ENCODE measurements at regions not wholly inside any gene's neighbourhood (a gene's known extent, or its start where the extent isn't known, plus 50 kb on each side); places are given as distances from the start of the nearest gene placed in this dataset.

- no peak for TF ChIP-seq CTCF (conservative IDR thresholded peaks at IDR 0.05; ENCODE audit: low read depth, low read length)
These were observed 167.1 kb downstream of the CAND1 start (continued) for GRCh38 chr12:67436230-67436629.

- DNase-seq = no peak
- ATAC-seq (ENCODE audit: low read depth) = no peak
- Histone ChIP-seq H2AFZ (replicated peaks; ENCODE audit: low read length, poor library complexity) (no peak overlapping the region), H4K91ac (ENCODE audit: insufficient read depth, low read depth, low read length) (no peak overlapping the region), H3K4me2 (ENCODE audit: low read depth, low read length) (no peak overlapping the region), H2AK5ac (ENCODE audit: low read depth, low read length) (0 out of 2 replicates have a peak overlapping the region, but pooled peaks have one; percentile 70), H3K23ac (ENCODE audit: low read depth, low read length) (no peak overlapping the region), H2BK120ac (ENCODE audit: low read depth, low read length) (no peak overlapping the region; the same call in 1 of the 2 replicates), H3K79me1 (ENCODE audit: low read depth in 1 of 2, low read length in 2 of 2) (no peaks in the 10 kb centered on the region), H2BK20ac (ENCODE audit: low read depth, low read length) (peak overlapping the region; percentile 2; the same call in 1 of the 2 replicates), H2BK5ac (ENCODE audit: low read depth, low read length, poor library complexity, severe bottlenecking) (no peak overlapping the region), H3K4ac (ENCODE audit: low read depth, low read length) (0 out of 2 replicates have a peak overlapping the region, but pooled peaks have one; percentile 6), H3K9me3 (ENCODE audit: control insufficient read depth, insufficient read depth, low read length) (no peaks in the 10 kb centered on the region), H3K9me1 (ENCODE audit: insufficient read depth, low read length) (peaks cover 6% of the 10 kb centered on the region), H3K4me3 (ENCODE audit: insufficient read depth, low read depth, low read length) (no peak overlapping the region), H3K56ac (ENCODE audit: extremely low read depth, insufficient read depth, low read length) (no peak overlapping the region), H2BK15ac (ENCODE audit: low read depth, low read length) (no peak overlapping the region; the same call in 2 of the 3 replicates), H3K18ac (ENCODE audit: low read depth, low read length) (no peak overlapping the region), H3K36me3 (ENCODE audit: control insufficient read depth, insufficient read depth, low read length) (no peaks in the 10 kb centered on the region), H2AK9ac (replicated peaks; ENCODE audit: low read depth, low read length, poor library complexity) (no peak overlapping the region), H3K4me1 (ENCODE audit: control insufficient read depth, insufficient read depth, low read length) (peaks cover 13% of the 10 kb centered on the region), H4K8ac (ENCODE audit: low read depth in 2 of 2, low read length in 2 of 2) (peak overlapping the region in 1 of 2 experiments; percentile 57; a peak in 1 of 4 replicates), H4K5ac (ENCODE audit: low read depth, low read length) (no peak overlapping the region), H4K20me1 (ENCODE audit: insufficient read depth, low read length) (no peaks in the 10 kb centered on the region), H3K27me3 (ENCODE audit: control insufficient read depth, insufficient read depth, low read length) (no peaks in the 10 kb centered on the region), H3K27ac (ENCODE audit: insufficient read depth, low read length) (no peak overlapping the region), H3K9ac (ENCODE audit: low read depth, low read length) (no peak overlapping the region), H3K14ac (replicated peaks; ENCODE audit: low read depth, low read length) (no peak overlapping the region)
- ChIA-PET CTCF (no interaction called here), POLR2A (ENCODE audit: unreplicated experiment) (no interaction called here)
- no TSS peak for BruUV-seq (replicated peaks)
- WGBS, 2 experiments (ENCODE audit: extremely low coverage in 2 of 2, insufficient read length in 1 of 2) = no CpG with 5 or more reads among the region's 2 CpGs
- dilution Hi-C loops (cut with HindIII; ENCODE audit: low sequenced_read_pairs, unreplicated experiment) (no loop called here), in situ Hi-C loops (cut with MboI; ENCODE audit: low sequenced_read_pairs) (loop anchor here (5.0 to 10.0 kb wide), 2 partner anchors 80 to 218 kb away; no protein-coding TSS in a partner anchor), intact Hi-C loops (cut with micrococcal nuclease) (loop anchor here (5.0 kb wide), 2 partner anchors 165 to 225 kb away; no protein-coding TSS in a partner anchor)
- TF ChIP-seq BHLHE40 (IDR thresholded peaks at IDR 0.05; ENCODE audit: low read depth, low read length) = no peak
- TF ChIP-seq MAZ (IDR thresholded peaks at IDR 0.05; ENCODE audit: borderline replicate concordance, low read depth, low read length) = no peak
- TF ChIP-seq USF2 (IDR thresholded peaks at IDR 0.05; ENCODE audit: low read depth, low read length) = no peak
- TF ChIP-seq FOS (IDR thresholded peaks at IDR 0.05; ENCODE audit: low read depth, low read length) = no peak
These were observed 167.9 kb downstream of the CAND1 start for GRCh38 chr12:67437011-67437410.
